GM08714 (cell line): ENCODE measurements at regions not wholly inside any gene's neighbourhood (a gene's known extent, or its start where the extent isn't known, plus 50 kb on each side); places are given as distances from the start of the nearest gene placed in this dataset.

Experiments
- H3K4me3 ChIP-seq: fragments of 200-500 bp; sonication (Bioruptor generic); 2 replicates; pipeline ENCODE4 v1.5.1; 2014; ENCODE audit warnings: mild to moderate bottlenecking, low read length, inconsistent platforms
- ZNF274 ChIP-seq: IDR thresholded peaks from 2 replicates; pipeline ENCODE4 v1.6.1; 2012; ENCODE audit warnings: mild to moderate bottlenecking, low read depth, low read length

GRCh38 chr4:53684136-53685130, 93.1 kb upstream of the LNX1 start:
- H3K4me3 ChIP-seq = no peak overlapping the region
- no peak for TF ChIP-seq ZNF274

- TF ChIP-seq ZNF274 = no peak
- no peak overlapping the region for H3K4me3 ChIP-seq
Observed at GRCh38 chr4:53682908-53683307, 91.6 kb upstream of the LNX1 start.

- H3K4me3 ChIP-seq = no peak overlapping the region
- no peak for TF ChIP-seq ZNF274
Observed at GRCh38 chr4:53682196-53682595, 90.9 kb upstream of the LNX1 start.

GRCh38 chr4:53680598-53680997, 89.3 kb upstream of the LNX1 start:
- no peak overlapping the region for H3K4me3 ChIP-seq
- no peak for TF ChIP-seq ZNF274

GRCh38 chr4:53680168-53680567, 88.9 kb upstream of the LNX1 start:
- no peak overlapping the region for H3K4me3 ChIP-seq
- no peak for TF ChIP-seq ZNF274

GRCh38 chr4:53676402-53676871, 85.2 kb upstream of the LNX1 start:
- no peak for TF ChIP-seq ZNF274
- H3K4me3 ChIP-seq = no peak overlapping the region

GRCh38 chr4:53674903-53675302, 83.6 kb upstream of the LNX1 start:
- no peak for TF ChIP-seq ZNF274
- no peak overlapping the region for H3K4me3 ChIP-seq

GRCh38 chr4:53672873-53673272, 81.6 kb upstream of the LNX1 start:
- no peak for TF ChIP-seq ZNF274
- H3K4me3 ChIP-seq = no peak overlapping the region

- no peak overlapping the region for H3K4me3 ChIP-seq
- TF ChIP-seq ZNF274 = no peak
Observed at GRCh38 chr4:53671757-53672156, 80.5 kb upstream of the LNX1 start.

GRCh38 chr4:53659737-53660136, 68.5 kb upstream of the LNX1 start:
- no peak overlapping the region for H3K4me3 ChIP-seq
- TF ChIP-seq ZNF274 = no peak

GRCh38 chr4:53659112-53659511, 67.8 kb upstream of the LNX1 start:
- no peak overlapping the region for H3K4me3 ChIP-seq
- no peak for TF ChIP-seq ZNF274

- TF ChIP-seq ZNF274 = no peak
- H3K4me3 ChIP-seq = no peak overlapping the region
Observed at GRCh38 chr4:53658029-53658428, 66.7 kb upstream of the LNX1 start.

GRCh38 chr4:53656421-53656981, 65.2 kb upstream of the LNX1 start:
- H3K4me3 ChIP-seq = no peak overlapping the region
- TF ChIP-seq ZNF274 = no peak

- H3K4me3 ChIP-seq = no peak overlapping the region
- no peak for TF ChIP-seq ZNF274
Observed at GRCh38 chr4:53654300-53654758, 63.0 kb upstream of the LNX1 start.

- TF ChIP-seq ZNF274 = no peak
- no peak overlapping the region for H3K4me3 ChIP-seq
Observed at GRCh38 chr4:53653484-53654053, 62.3 kb upstream of the LNX1 start.
